WI38 (cell line): ENCODE measurements at regions not wholly inside any gene's neighbourhood (a gene's known extent, or its start where the extent isn't known, plus 50 kb on each side); places are given as distances from the start of the nearest gene placed in this dataset.

Experiments used
- H3K4me3 ChIP-seq: 2 replicates; pipeline ENCODE4 v1.5.1; 2011; ENCODE audit warnings: low read depth, mild to moderate bottlenecking, control low read depth, low read length
- CTCF ChIP-seq: IDR thresholded peaks from 2 replicates; pipeline ENCODE4 v1.5.1; 2012; ENCODE audit warnings: low read depth, mild to moderate bottlenecking, control low read depth, low read length

GRCh38 chr5:144712090-144712489 is 541.4 kb downstream of the KCTD16 start:
- H3K4me3 ChIP-seq = no peak overlapping the region
- no peak for TF ChIP-seq CTCF

DNA sequence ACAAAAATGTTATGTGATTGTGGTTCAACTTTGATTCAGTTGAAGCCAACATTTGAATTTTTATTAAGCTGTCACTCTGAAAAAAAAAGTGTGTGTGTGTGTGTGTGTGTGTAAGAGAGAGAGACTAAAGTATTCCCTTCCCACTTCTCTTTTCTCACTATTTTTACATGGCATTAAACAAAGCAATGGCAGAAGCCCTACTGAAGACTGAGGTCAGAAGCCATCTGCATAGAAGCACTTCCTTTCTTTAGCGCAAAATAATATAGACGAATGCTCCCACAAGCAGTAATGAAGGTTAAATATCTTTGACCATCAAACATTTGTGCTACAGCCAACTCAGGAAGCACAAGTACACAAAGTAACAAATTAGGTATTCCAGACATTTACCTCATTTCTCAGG is 540.5 kb downstream of the KCTD16 start:
- no peak for TF ChIP-seq CTCF
- H3K4me3 ChIP-seq = no peak overlapping the region

DNA sequence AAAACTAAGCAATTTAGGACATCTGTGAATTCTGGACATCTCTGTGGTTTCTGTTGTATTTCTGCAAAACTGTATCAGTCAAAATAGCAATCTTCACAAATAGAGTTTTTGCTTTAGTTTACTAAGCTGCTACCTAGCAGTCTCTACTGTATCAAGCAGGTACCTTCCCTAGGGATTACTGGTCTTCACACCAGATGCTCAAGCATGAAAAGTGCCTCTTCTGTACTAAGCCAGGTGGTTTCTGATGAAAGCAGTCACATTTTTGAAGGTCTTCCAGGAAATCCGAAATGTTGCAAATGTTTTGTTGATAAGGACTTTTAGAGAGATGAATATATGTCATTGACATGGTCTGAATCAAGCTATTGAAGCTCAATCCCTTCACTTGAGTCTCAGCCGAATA is 540.0 kb downstream of the KCTD16 start:
- H3K4me3 ChIP-seq = no peak overlapping the region
- TF ChIP-seq CTCF = no peak

DNA sequence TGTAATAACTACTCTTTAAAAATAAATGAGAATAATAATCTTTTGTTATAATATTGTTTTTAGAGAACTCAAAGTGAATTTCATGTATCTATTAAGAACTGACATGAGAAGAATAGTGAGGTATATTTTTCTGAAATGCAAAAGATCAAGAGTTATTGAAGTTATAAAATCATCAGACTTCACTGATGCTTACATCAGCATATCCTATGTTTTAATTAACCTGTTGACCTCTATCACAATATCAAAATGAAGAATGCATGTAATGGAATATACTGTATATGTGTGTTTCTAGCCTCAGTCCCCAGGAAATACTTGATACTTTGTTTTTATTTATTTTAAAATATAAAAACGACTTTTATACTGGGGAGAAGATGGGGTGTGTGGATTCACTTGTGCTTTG is 533.1 kb downstream of the KCTD16 start:
- no peak for TF ChIP-seq CTCF
- no peak overlapping the region for H3K4me3 ChIP-seq

GRCh38 chr5:144698484-144698883 is 527.8 kb downstream of the KCTD16 start:
- no peak for TF ChIP-seq CTCF
- no peak overlapping the region for H3K4me3 ChIP-seq

- no peak overlapping the region for H3K4me3 ChIP-seq
- no peak for TF ChIP-seq CTCF
Measured at GRCh38 chr5:144697847-144698262, 527.2 kb downstream of the KCTD16 start.

- H3K4me3 ChIP-seq = no peak overlapping the region
- TF ChIP-seq CTCF = no peak
Measured at GRCh38 chr5:144691936-144692335, 521.3 kb downstream of the KCTD16 start.
